Right cardiac atrium (tissue), 5 donors: ENCODE measurements at regions not wholly inside any gene's neighbourhood (a gene's known extent, or its start where the extent isn't known, plus 50 kb on each side); places are given as distances from the start of the nearest gene placed in this dataset.

Experiments used
- ATAC-seq, 2 donors: fragments of 200-7000 bp; cut with Tn5 transposase; one replicate each; pipeline versions ENCODE4 v1.8.0 to v1.9.1; 2020; ENCODE audit warnings: moderate library complexity in 2 of 2, mild to moderate bottlenecking in 1 of 2
- DNase-seq, 3 donors: peaks; one replicate each; pipeline ENCODE4 v3.0.0-alpha.2; 2020
- H3K27ac ChIP-seq: one replicate; pipeline ENCODE4 v1.5.1; 2013; ENCODE audit warnings: mild to moderate bottlenecking, low read length, control low read depth, moderate library complexity
- H3K27me3 ChIP-seq: one replicate; pipeline ENCODE4 v1.6.1; 2013; ENCODE audit not compliant: control insufficient read depth, insufficient read depth
- H3K4me1 ChIP-seq: one replicate; pipeline ENCODE4 v1.6.1; 2013; ENCODE audit warnings: low read length; ENCODE audit not compliant: control insufficient read depth, insufficient read depth
- H3K4me3 ChIP-seq: one replicate; pipeline ENCODE4 v1.5.1; 2013; ENCODE audit warnings: low read length, control low read depth
- H3K9me3 ChIP-seq: one replicate; pipeline ENCODE4 v1.6.1; 2013; ENCODE audit warnings: low read length; ENCODE audit not compliant: control insufficient read depth
- WGBS: extraction: QIAGEN DNeasy Blood & Tissue Kit; methylation state at CpG from one replicate; pipeline ENCODE4 v1.1.7; 2013; 5-methylcytosine and 5-hydroxymethylcytosine counted together
- intact Hi-C, 4 donors: fragments of 100-400 bp; cut with DNase I; formaldehyde crosslinking; loops; one replicate each; pipeline versions ENCODE4 v1.11.0 to v1.14.0; 2022 to 2023
- donor health status: healthy with polysubstance abuse.
- donor health status: DM: no; HTN: yes; CAD: no.
- donor health status: DM: no; HTN: no; CAD: no.
- donor health status: DM: no; HTN: yes; CAD: no; lungs with severe emphysema.
- donor health status: DM: yes; HTN: yes; CAD: no.

DNA sequence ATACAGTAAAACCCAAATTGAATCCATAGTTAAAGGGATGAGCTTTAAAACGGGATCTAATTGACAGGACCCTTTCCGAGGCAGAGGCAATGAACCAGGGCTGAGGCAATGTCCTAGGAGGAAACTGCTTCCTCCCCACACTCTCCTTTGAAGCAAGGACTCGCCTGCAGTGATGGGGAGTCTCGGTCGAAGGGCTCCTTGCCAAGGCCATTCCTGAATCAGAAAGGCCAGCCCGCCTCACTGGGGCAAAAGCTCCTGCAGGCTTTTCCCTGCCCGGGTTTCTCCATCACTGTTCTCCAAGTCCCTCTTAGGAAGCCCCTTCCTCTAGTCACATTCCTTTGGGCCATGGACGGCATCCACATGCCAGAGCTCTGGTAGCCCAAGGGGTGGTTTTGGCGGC is 132.0 kb downstream of the RBFOX3 start:
- ATAC-seq (no peak), DNase-seq (no peak)
- 63% methylated on average over 9 of the region's 9 CpGs for WGBS
- H3K27ac ChIP-seq = no peak overlapping the region
- no peaks in the 10 kb centered on the region for H3K9me3 ChIP-seq
- H3K4me1 ChIP-seq = no peaks in the 10 kb centered on the region
- intact Hi-C loops = no loop called here
- H3K27me3 ChIP-seq = no peaks in the 10 kb centered on the region
- no peak overlapping the region for H3K4me3 ChIP-seq

DNA sequence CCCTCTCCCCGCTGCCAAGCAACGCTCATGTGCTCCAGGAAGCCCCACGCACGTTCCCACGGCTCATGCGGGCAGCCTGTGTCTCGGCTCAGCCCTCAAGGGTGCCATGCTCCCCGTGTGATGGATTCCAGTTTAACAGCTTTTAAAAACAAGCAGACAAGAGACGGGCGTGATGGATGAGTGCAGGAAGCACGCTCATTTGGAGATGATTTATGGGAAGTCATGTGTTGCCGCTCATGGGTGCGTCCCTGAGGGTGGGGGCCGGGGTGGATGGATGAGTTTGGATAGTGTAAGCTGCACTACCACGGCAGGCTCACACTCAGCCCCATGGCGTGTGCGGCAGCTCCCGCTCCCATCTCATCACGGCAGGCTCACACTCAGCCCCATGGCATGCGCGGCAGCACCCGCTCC is 132.8 kb downstream of the RBFOX3 start:
- 59% methylated on average over 22 of the region's 22 CpGs for WGBS
- Histone ChIP-seq H3K27ac (no peak overlapping the region), H3K9me3 (no peaks in the 10 kb centered on the region), H3K4me1 (no peaks in the 10 kb centered on the region), H3K27me3 (no peaks in the 10 kb centered on the region), H3K4me3 (no peak overlapping the region)
- intact Hi-C loops = no loop called here
- no peak for ATAC-seq
- no peak for DNase-seq

DNA sequence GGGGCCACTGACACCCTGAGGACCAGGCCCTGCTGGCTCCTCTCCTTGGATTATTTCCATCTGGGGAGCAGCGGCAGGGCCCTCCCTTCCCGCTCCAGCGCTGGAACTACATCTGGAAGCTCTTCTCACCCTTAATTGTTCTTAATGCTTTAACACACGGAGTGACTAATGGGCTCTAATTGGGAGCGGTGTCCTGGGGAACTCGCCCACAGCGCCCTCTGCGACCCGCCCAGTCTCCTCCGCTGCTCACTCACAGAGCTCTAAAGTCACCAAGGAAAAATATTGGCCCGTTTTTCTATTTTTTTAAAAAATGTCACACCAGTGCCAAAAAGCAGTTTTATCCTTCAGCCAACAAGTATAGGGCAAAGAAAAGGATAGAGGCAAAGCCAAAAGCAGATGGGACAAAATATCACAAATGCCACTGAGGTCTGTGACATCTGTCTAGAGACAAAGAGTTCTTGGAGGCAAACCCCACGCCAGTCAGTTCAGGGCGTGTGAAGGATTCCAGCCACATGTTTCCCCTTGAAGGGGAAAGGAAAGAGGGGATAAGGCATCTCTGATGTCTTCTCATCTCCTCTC is 134.7 kb downstream of the RBFOX3 start:
- DNase-seq = peak in 1 of 3 donors; percentile 18
- no peaks in the 10 kb centered on the region for H3K9me3 ChIP-seq
- no peaks in the 10 kb centered on the region for H3K4me1 ChIP-seq
- intact Hi-C loops = no loop called here
- no peak overlapping the region for H3K27ac ChIP-seq
- ATAC-seq = no peak
- no peak overlapping the region for H3K4me3 ChIP-seq
- H3K27me3 ChIP-seq = no peaks in the 10 kb centered on the region
- WGBS = 36% methylated on average over 13 of the region's 13 CpGs

DNA sequence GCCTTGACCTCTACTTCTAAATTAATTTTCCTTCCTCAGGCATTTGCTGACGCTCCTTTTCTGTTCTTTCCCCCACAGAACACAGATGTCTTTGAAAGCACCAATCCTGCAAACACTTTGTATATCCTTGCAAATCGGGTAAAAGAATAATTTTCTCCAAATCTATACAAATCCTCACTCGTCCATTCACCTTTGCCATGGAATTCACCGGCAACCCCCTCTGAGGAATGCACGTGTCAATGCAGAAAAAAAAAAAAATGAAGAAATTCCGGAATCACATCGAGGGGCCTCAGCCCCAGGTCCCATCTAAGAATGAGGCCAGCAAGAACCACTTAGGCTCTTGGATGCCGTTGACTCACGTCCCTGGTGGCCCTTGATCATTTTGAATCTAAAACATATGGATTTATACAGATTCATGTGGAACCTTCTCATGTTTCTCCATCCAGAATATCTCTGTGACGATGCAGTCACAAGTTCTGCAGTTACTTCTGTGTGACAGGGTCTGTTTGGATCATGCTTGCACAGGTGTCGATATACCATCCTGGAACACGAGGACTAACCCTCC is 136.9 kb downstream of the RBFOX3 start:
- 69% methylated on average over 12 of the region's 12 CpGs for WGBS
- intact Hi-C loops = no loop called here

DNA sequence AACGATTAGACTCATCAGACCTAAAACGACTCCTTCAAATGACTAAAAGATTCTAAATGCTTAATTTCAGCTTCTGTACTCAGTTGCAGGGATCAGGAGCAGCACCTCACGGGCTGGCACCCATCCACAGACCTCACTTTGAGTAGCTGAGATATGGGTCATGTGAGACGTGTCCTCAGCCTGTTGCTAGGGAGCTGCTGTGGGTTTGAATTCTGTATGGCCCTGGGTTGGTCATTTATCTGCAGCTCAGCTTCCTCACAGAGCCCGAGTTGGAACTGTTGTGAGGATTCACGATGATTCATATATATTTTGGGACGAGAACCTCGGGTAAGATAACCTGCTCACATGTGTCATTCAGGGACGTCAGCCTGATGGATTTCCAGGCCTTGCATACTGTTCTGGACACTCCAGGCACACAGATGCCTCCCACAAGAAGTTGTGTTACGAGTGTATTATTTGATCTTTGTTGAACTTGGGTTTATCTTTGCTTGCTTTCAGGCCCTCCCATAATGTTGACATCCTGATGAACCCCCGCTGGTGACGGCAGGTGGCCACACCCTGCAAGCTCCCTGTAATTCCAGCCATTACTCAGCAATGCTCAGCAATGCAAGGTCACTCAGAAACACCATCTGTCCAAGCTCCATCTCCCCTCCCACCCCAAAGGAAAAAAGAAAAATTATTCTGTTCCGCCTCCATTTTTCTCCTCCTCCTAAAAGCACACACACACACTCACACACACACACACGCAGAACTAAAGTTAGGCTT is 137.6 kb downstream of the RBFOX3 start:
- Histone ChIP-seq H3K9me3 (no peaks in the 10 kb centered on the region), H3K4me1 (no peaks in the 10 kb centered on the region), H3K4me3 (no peak overlapping the region), H3K27ac (no peak overlapping the region), H3K27me3 (no peaks in the 10 kb centered on the region)
- intact Hi-C loops = no loop called here
- ATAC-seq (peak in 1 of 2 donors; percentile 11), DNase-seq (no peak)
- 50% methylated on average over 14 of the region's 14 CpGs for WGBS

More for the DNA sequence above, 136.9 kb downstream of the RBFOX3 start:
- H3K27ac ChIP-seq = no peak overlapping the region
- no peaks in the 10 kb centered on the region for H3K27me3 ChIP-seq
- DNase-seq = no peak
- H3K9me3 ChIP-seq = no peaks in the 10 kb centered on the region
- no peak for ATAC-seq
- no peaks in the 10 kb centered on the region for H3K4me1 ChIP-seq
- no peak overlapping the region for H3K4me3 ChIP-seq

DNA sequence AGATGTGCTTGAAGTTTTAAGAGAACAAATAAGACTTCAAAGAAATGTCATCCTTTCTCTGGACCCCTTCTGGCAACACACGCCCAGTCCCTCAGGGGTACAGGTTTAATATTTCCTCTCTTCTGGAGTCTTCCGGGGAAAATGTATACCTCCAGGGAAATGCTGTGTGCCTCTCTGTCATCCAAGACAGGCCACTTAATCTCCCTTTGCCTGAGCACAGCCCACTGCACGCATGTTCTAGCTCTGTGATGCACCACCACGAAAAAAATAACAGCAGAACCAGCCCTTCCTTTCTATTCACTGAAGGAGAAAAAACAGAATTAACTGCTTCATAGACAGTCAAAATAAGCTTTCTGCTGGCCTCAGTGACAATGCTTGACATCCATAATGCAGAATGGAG is 140.1 kb downstream of the RBFOX3 start:
- no peak for DNase-seq
- no peaks in the 10 kb centered on the region for H3K4me1 ChIP-seq
- H3K27ac ChIP-seq = no peak overlapping the region
- intact Hi-C loops = no loop called here
- 56% methylated on average over 4 of the region's 4 CpGs for WGBS
- H3K27me3 ChIP-seq = no peaks in the 10 kb centered on the region
- H3K4me3 ChIP-seq = no peak overlapping the region
- H3K9me3 ChIP-seq = no peaks in the 10 kb centered on the region
- ATAC-seq = no peak

DNA sequence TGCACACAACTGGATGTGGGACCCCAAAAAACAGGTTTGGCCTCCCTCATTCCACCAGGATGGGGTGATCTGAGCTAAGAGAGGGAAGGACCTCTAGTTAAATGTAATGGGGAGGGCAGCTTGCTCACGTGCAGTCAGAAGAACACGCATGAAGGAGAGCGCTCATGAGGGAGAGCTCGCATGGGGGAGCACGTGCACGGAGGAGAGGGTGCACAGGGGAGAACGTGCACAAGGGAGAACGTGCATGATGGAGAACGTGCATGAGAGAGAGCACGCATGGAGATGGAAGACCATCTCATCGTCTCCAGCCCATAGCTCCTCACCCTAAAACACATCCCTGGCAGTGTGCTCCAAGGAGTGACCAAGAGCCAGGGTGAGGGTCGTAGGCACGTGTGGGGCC is 141.2 kb downstream of the RBFOX3 start:
- H3K27me3 ChIP-seq = no peaks in the 10 kb centered on the region
- ATAC-seq (no peak), DNase-seq (no peak)
- intact Hi-C loops = no loop called here
- no peaks in the 10 kb centered on the region for H3K4me1 ChIP-seq
- WGBS = 88% methylated on average over 13 of the region's 13 CpGs
- H3K9me3 ChIP-seq = no peaks in the 10 kb centered on the region
- no peak overlapping the region for H3K27ac ChIP-seq
- no peak overlapping the region for H3K4me3 ChIP-seq

DNA sequence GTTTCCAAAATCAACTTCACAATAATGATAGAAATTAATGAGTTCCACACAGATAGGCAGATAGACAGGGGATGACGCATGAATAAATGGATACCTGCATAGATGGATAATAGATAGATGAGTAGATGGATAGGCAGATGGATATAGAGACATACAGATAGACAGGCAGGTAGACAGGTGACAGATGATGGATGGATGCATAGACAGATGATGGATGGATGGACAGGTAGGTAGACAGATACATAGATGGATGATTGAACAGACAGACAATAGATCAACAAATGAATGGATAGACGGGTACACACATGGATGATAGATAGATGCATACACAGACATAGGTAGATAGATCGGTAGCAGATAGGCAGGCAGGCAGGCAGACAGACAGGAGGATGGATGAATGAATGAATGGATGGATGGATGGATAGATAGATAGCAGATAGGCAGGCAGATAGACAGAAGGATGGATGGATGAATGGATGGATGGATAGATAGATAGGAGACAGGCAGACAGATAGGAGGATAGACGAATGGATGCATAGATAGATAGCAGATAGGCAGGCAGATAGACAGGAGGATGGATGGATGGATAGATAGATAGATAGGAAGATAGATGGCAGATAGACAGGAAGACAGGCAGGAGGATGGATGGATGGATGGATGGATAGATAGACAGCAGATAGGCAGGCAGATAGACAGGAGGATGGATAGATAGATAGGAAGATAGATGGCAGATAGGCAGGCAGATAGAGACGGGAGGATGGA is 142.5 kb downstream of the RBFOX3 start:
- Histone ChIP-seq H3K9me3 (no peaks in the 10 kb centered on the region), H3K4me1 (no peaks in the 10 kb centered on the region), H3K27ac (no peak overlapping the region), H3K4me3 (no peak overlapping the region), H3K27me3 (no peaks in the 10 kb centered on the region)
- intact Hi-C loops = no loop called here
- no peak for ATAC-seq
- 80% methylated on average over 5 of the region's 5 CpGs for WGBS
- DNase-seq = no peak

DNA sequence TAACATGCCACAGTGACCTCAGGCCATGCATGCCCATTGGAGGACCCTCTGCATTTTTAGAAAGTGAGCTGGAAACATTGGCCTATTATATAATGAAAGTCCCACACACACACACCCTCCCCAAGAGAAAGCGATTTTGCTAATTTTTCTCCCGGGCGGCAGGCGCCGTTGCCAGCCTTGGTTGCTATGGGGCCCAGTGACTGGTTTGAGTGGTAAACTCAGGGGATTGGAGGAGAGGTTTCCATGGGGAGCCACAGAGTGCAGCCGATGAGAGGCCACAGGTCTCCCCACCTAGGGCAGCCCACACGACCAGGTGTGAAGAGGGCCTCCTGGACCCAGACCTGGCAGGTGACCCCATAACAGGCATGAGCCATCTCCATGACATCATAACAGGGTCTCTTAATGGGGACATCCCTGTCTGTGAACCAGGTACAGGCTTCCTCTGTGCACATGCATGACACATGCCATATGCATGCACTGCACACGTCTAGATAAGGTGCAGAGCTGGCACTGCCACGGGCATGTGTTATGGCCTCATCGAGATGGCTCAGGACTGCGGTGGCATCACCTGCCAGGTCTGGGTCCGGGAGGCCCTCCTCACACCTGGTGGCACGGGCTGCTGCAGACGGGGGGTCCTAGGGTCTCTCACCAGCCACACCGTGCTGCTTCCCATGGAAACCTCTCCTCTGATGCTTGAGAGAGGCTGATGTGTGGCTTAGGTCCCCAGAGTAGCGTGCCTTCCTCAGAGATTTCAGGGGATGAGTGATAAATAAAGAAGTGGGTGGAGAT is 144.1 kb downstream of the RBFOX3 start:
- Histone ChIP-seq H3K27me3 (no peaks in the 10 kb centered on the region), H3K27ac (no peak overlapping the region), H3K9me3 (no peaks in the 10 kb centered on the region), H3K4me1 (no peaks in the 10 kb centered on the region), H3K4me3 (no peak overlapping the region)
- no peak for DNase-seq
- 82% methylated on average over 16 of the region's 16 CpGs for WGBS
- no peak for ATAC-seq
- intact Hi-C loops = no loop called here

DNA sequence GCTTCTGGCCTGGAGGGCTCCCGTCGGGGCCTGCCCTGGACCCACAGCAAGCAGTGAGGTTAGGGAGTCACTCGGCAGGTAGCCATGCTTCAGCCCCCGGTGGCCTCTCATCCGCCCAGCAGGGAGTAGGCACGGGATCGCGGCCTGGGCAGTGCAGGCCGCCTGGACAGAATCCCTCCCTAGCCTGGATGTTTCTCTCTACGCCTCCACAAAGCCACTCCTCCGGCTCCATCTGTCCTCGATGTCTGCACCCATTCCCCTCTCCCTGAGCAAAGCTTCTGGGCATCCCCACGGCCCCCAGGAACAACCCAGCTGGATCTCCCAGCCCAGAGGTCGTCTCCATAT is 145.2 kb downstream of the RBFOX3 start:
- Histone ChIP-seq H3K4me3 (no peak overlapping the region), H3K4me1 (no peaks in the 10 kb centered on the region), H3K27ac (no peak overlapping the region), H3K9me3 (no peaks in the 10 kb centered on the region), H3K27me3 (no peaks in the 10 kb centered on the region)
- no peak for ATAC-seq
- intact Hi-C loops = no loop called here
- no peak for DNase-seq
- WGBS = 57% methylated on average over 14 of the region's 14 CpGs
